ENCODE measurements at regions not wholly inside any gene's neighbourhood (a gene's known extent, or its start where the extent isn't known, plus 50 kb on each side); places are given as distances from the start of the nearest gene placed in this dataset.

GRCh38 chr7:109335951-109336350 lies 766.3 kb downstream of the DNAJB9 start:
- Mint-ChIP-seq H3K36me3 (ENCODE audit: low read depth) (no peaks in the 10 kb centered on the region), H3K4me3 (no peak overlapping the region), H3K4me1 (no peaks in the 10 kb centered on the region), H3K27ac (ENCODE audit: unreplicated experiment) (no peak overlapping the region), H3K27me3 (ENCODE audit: low read depth) (no peaks in the 10 kb centered on the region), H3K9me3 (no peaks in the 10 kb centered on the region)
- DNase-seq (ENCODE audit: low read depth, low spot score), result no peak
- no peak for TF ChIP-seq CTCF (conservative IDR thresholded peaks at IDR 0.05)

GRCh38 chr7:109336531-109336930 lies 766.9 kb downstream of the DNAJB9 start:
- Mint-ChIP-seq H3K4me3 (no peak overlapping the region), H3K36me3 (ENCODE audit: low read depth) (no peaks in the 10 kb centered on the region), H3K27ac (ENCODE audit: unreplicated experiment) (no peak overlapping the region), H3K9me3 (no peaks in the 10 kb centered on the region), H3K27me3 (ENCODE audit: low read depth) (no peaks in the 10 kb centered on the region), H3K4me1 (no peaks in the 10 kb centered on the region)
- no peak for DNase-seq (ENCODE audit: low read depth, low spot score)
- TF ChIP-seq CTCF (conservative IDR thresholded peaks at IDR 0.05), result no peak

- Mint-ChIP-seq H3K4me3 (no peak overlapping the region), H3K36me3 (ENCODE audit: low read depth) (no peaks in the 10 kb centered on the region), H3K27ac (ENCODE audit: unreplicated experiment) (no peak overlapping the region), H3K4me1 (no peaks in the 10 kb centered on the region), H3K9me3 (no peaks in the 10 kb centered on the region), H3K27me3 (ENCODE audit: low read depth) (no peaks in the 10 kb centered on the region)
- TF ChIP-seq CTCF (conservative IDR thresholded peaks at IDR 0.05), result no peak
- no peak for DNase-seq (ENCODE audit: low read depth, low spot score)
Measured at GRCh38 chr7:109343678-109344077, 774.0 kb downstream of the DNAJB9 start.

GRCh38 chr7:109351493-109351892 lies 781.8 kb downstream of the DNAJB9 start:
- H3K27ac Mint-ChIP-seq (ENCODE audit: unreplicated experiment), result no peak overlapping the region
- TF ChIP-seq CTCF (conservative IDR thresholded peaks at IDR 0.05), result no peak
- no peaks in the 10 kb centered on the region for H3K4me1 Mint-ChIP-seq

GRCh38 chr7:109354000-109354399 lies 784.3 kb downstream of the DNAJB9 start:
- Mint-ChIP-seq H3K27me3 (ENCODE audit: low read depth) (no peaks in the 10 kb centered on the region), H3K36me3 (ENCODE audit: low read depth) (no peaks in the 10 kb centered on the region), H3K9me3 (no peaks in the 10 kb centered on the region), H3K4me3 (no peak overlapping the region), H3K27ac (ENCODE audit: unreplicated experiment) (no peak overlapping the region), H3K4me1 (no peaks in the 10 kb centered on the region)
- no peak for DNase-seq (ENCODE audit: low read depth, low spot score)
- TF ChIP-seq CTCF (conservative IDR thresholded peaks at IDR 0.05), result no peak

More at GRCh38 chr7:109351493-109351892, 781.8 kb downstream of the DNAJB9 start:
- H3K27me3 Mint-ChIP-seq (ENCODE audit: low read depth), result no peaks in the 10 kb centered on the region
- DNase-seq (ENCODE audit: low read depth, low spot score), result no peak
- H3K9me3 Mint-ChIP-seq, result no peaks in the 10 kb centered on the region
- H3K36me3 Mint-ChIP-seq (ENCODE audit: low read depth), result no peaks in the 10 kb centered on the region
- H3K4me3 Mint-ChIP-seq, result no peak overlapping the region

GRCh38 chr7:109354552-109354951 lies 784.9 kb downstream of the DNAJB9 start:
- H3K27ac Mint-ChIP-seq (ENCODE audit: unreplicated experiment), result no peak overlapping the region
- no peak overlapping the region for H3K4me3 Mint-ChIP-seq
- no peak for TF ChIP-seq CTCF (conservative IDR thresholded peaks at IDR 0.05)
- no peaks in the 10 kb centered on the region for H3K27me3 Mint-ChIP-seq (ENCODE audit: low read depth)
- no peaks in the 10 kb centered on the region for H3K36me3 Mint-ChIP-seq (ENCODE audit: low read depth)
- no peaks in the 10 kb centered on the region for H3K9me3 Mint-ChIP-seq
- DNase-seq (ENCODE audit: low read depth, low spot score), result no peak
- no peaks in the 10 kb centered on the region for H3K4me1 Mint-ChIP-seq

Data from neural crest cell (in vitro differentiated cells).